ENCODE measurements at regions not wholly inside any gene's neighbourhood (a gene's known extent, or its start where the extent isn't known, plus 50 kb on each side); places are given as distances from the start of the nearest gene placed in this dataset.

DNA sequence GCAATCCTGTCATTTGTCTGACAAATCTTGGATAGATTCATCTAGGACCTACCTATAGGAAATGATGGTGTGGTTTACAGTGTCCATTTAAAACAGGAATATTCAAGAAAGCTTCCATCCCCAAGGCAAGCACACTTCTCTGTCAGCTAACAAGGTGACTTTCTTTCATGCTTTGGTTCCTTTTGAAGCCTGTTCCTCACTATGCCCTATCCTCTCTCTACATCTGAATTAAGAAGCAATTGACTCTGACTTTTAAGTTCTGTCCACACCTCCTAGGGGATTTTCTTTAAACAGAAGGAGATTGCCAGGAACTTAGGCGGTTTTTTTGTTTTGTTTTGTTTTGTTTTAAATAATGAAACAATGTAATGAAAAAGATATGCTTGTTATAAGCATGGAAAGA lies 1181.4 kb upstream of the TENM3 start:
- H4K20me1 ChIP-seq (ENCODE audit: control insufficient read depth, insufficient read depth) = no peaks in the 10 kb centered on the region
- DNase-seq (ENCODE audit: low read depth, low spot score) (no peak), FAIRE-seq (no peak), ATAC-seq (no peak)
- no peak overlapping the region for H3K4me2 ChIP-seq (ENCODE audit: control insufficient read depth, insufficient read depth)
- H3K27me3 ChIP-seq (replicated peaks in 1 of 2; ENCODE audit: control insufficient read depth in 2 of 2, insufficient read depth in 2 of 2, low read length in 1 of 2) = no peaks in the 10 kb centered on the region
- no peak for TF ChIP-seq SUZ12 (IDR thresholded peaks at IDR 0.05; ENCODE audit: unreplicated experiment)
- no peak for TF ChIP-seq CEBPZ (IDR thresholded peaks at IDR 0.05; ENCODE audit: low read depth, low read length)
- no peak for TF ChIP-seq NR2C1 (IDR thresholded peaks at IDR 0.05)
- no peak for TF ChIP-seq SREBF1 (IDR thresholded peaks at IDR 0.05; ENCODE audit: low read length)
- TF ChIP-seq, protein P1, sequence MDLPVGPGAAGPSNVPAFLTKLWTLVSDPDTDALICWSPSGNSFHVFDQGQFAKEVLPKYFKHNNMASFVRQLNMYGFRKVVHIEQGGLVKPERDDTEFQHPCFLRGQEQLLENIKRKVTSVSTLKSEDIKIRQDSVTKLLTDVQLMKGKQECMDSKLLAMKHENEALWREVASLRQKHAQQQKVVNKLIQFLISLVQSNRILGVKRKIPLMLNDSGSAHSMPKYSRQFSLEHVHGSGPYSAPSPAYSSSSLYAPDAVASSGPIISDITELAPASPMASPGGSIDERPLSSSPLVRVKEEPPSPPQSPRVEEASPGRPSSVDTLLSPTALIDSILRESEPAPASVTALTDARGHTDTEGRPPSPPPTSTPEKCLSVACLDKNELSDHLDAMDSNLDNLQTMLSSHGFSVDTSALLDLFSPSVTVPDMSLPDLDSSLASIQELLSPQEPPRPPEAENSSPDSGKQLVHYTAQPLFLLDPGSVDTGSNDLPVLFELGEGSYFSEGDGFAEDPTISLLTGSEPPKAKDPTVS (IDR thresholded peaks at IDR 0.05; ENCODE audit: low read depth, low read length) = no peak
- TF ChIP-seq NRF1 (conservative IDR thresholded peaks at IDR 0.05; ENCODE audit: low read depth, low read length) = no peak
- TF ChIP-seq PRDM15 (CRISPR knock-in tag; IDR thresholded peaks at IDR 0.05) = no peak
- no peak overlapping the region for H2AFZ ChIP-seq (ENCODE audit: control insufficient read depth, low read depth, low read length)
- no peaks in the 10 kb centered on the region for H3K36me3 ChIP-seq (ENCODE audit: control insufficient read depth in 2 of 2, insufficient read depth in 2 of 2, low read length in 1 of 2)
- H3K4me3 ChIP-seq = no peak overlapping the region
- in situ Hi-C loops (cut with MboI) (no loop called here), intact Hi-C loops (cut with micrococcal nuclease; ENCODE audit: unreplicated experiment) (no loop called here)
- no peaks in the 10 kb centered on the region for H3K79me2 ChIP-seq (ENCODE audit: control insufficient read depth, insufficient read depth, low read length)
- BruUV-seq (replicated peaks) = no TSS peak
- no peak overlapping the region for H3K27ac ChIP-seq (ENCODE audit: control insufficient read depth, insufficient read depth)
- ChIA-PET POLR2A (no interaction called here), CTCF (interaction anchor here (0.7 kb wide), 1 partner anchor 1558 kb away, joined by 3 read pairs; no protein-coding TSS in a partner anchor), SMC1A (ENCODE audit: uncharacterized antibody, unreplicated experiment) (no interaction called here), RAD21 (ENCODE audit: unreplicated experiment) (no interaction called here)
- no peak overlapping the region for H3K9ac ChIP-seq (ENCODE audit: control insufficient read depth, insufficient read depth, low read length)
- WGBS (ENCODE audit: insufficient coverage, insufficient replicate concordance, low lambda C conversion rate, missing lambda C conversion rate) = 5% methylated on average over 1 of the region's 1 CpG
- H3K9me3 ChIP-seq (replicated peaks; ENCODE audit: control insufficient read depth, insufficient read depth, low read length) = no peaks in the 10 kb centered on the region
- H3K4me1 ChIP-seq (ENCODE audit: control insufficient read depth, insufficient read depth, low read length) = no peaks in the 10 kb centered on the region

Measured in GM12878 (cell line).